SK-N-SH (cell line): ENCODE measurements at regions not wholly inside any gene's neighbourhood (a gene's known extent, or its start where the extent isn't known, plus 50 kb on each side); places are given as distances from the start of the nearest gene placed in this dataset.

ENCODE experiments used
- CTCF ChIA-PET: fragments of 300-600, 350-600 bp; formaldehyde crosslinking; extraction: SDS; loops from one replicate; lab custom pipeline; 2021; lab: Yijun Ruan, JAX
- POLR2A ChIA-PET: fragments of 350-600 bp; sonication (Branson Sonifier 250); formaldehyde crosslinking; extraction: SDS; loops from one replicate; lab custom pipeline; 2020; ENCODE audit warnings: antibody characterized with exemption, inconsistent platforms; lab: Yijun Ruan, JAX
- DNase-seq: peaks from one replicate; pipeline ENCODE4 v3.0.0; 2012
- H2AFZ ChIP-seq: fragments of 200-600 bp; sonication (generic); 2 replicates; pipeline ENCODE4 v1.8.1; 2016; ENCODE audit warnings: antibody characterized with exemption, mild to moderate bottlenecking, low read depth
- H3F3A ChIP-seq: fragments of 200-600 bp; sonication (generic); replicated peaks from 2 replicates; pipeline ENCODE3; 2016; ENCODE audit warnings: antibody characterized with exemption, mild to moderate bottlenecking; ENCODE audit not compliant: insufficient read depth
- H3K27ac ChIP-seq, 2 experiments: fragments of 200-500 bp in 1 of 2; fragments of 200-600 bp in 1 of 2; sonication (Bioruptor generic) in 1 of 2; sonication (generic), shearing (Covaris generic) in 1 of 2; 2 replicates each; pipeline versions ENCODE4 v1.5.1 to v1.6.1; 2014 to 2016; ENCODE audit warnings: low read depth in 2 of 2, inconsistent platforms in 1 of 2, low read length in 1 of 2, mild to moderate bottlenecking in 1 of 2, mixed read lengths in 1 of 2
- H3K27me3 ChIP-seq: fragments of 200-600 bp; sonication (generic), shearing (Covaris generic); 2 replicates; pipeline ENCODE4 v1.6.1; 2016; ENCODE audit warnings: mixed run types; ENCODE audit not compliant: insufficient read depth
- H3K36me3 ChIP-seq, 2 experiments: fragments of 200-500 bp in 1 of 2; fragments of 200-600 bp in 1 of 2; sonication (Bioruptor generic) in 1 of 2; sonication (generic) in 1 of 2; replicated peaks in 1 of 2; 2 replicates each; pipeline versions ENCODE3 to v1.5.1; 2014 to 2016; ENCODE audit warnings: low read length in 1 of 2, mild to moderate bottlenecking in 1 of 2; ENCODE audit not compliant: insufficient read depth in 2 of 2, control insufficient read depth in 1 of 2
- H3K4me1 ChIP-seq, 2 experiments: fragments of 200-500 bp in 1 of 2; fragments of 200-600 bp in 1 of 2; sonication (Bioruptor generic) in 1 of 2; sonication (generic), shearing (Covaris generic) in 1 of 2; 2 replicates each; pipeline versions ENCODE4 v1.5.1 to v1.6.1; 2014 to 2016; ENCODE audit warnings: low read depth in 1 of 2, low read length in 1 of 2, mixed run types in 1 of 2; ENCODE audit not compliant: insufficient read depth in 2 of 2, control insufficient read depth in 1 of 2
- H3K4me2 ChIP-seq: fragments of 200-600 bp; sonication (generic), shearing (Covaris generic); 2 replicates; pipeline ENCODE4 v1.6.1; 2017; ENCODE audit warnings: mixed run types
- H3K4me3 ChIP-seq, 2 experiments: fragments of 200-500 bp in 1 of 2; fragments of 200-600 bp in 1 of 2; sonication (Bioruptor generic) in 1 of 2; sonication (generic), shearing (Covaris generic) in 1 of 2; 2 replicates each; pipeline versions ENCODE4 v1.5.1 to v1.8.1; 2014 to 2016; ENCODE audit warnings: low read depth in 2 of 2, inconsistent platforms in 1 of 2, low read length in 1 of 2, mild to moderate bottlenecking in 1 of 2, mixed read lengths in 1 of 2, moderate library complexity in 1 of 2
- H3K79me2 ChIP-seq: fragments of 200-600 bp; sonication (generic); 2 replicates; pipeline ENCODE4 v1.8.1; 2017; ENCODE audit warnings: mild to moderate bottlenecking; ENCODE audit not compliant: insufficient read depth
- H3K9ac ChIP-seq: fragments of 200-600 bp; sonication (generic); 2 replicates; pipeline ENCODE4 v1.6.1; 2017; ENCODE audit warnings: mixed run types
- H3K9me2 ChIP-seq: fragments of 200-600 bp; sonication (generic); 2 replicates; pipeline ENCODE4 v1.6.1; 2017; ENCODE audit warnings: mixed run types
- H3K9me3 ChIP-seq: fragments of 200-600 bp; sonication (generic); 2 replicates; pipeline ENCODE4 v1.6.1; 2017; ENCODE audit warnings: mixed run types, mild to moderate bottlenecking, moderate library complexity
- H4K20me1 ChIP-seq: fragments of 200-600 bp; sonication (generic); 2 replicates; pipeline ENCODE4 v1.6.1; 2017; ENCODE audit warnings: mild to moderate bottlenecking, mixed run types; ENCODE audit not compliant: insufficient read depth
- CHD2 ChIP-seq: fragments of 150-350 bp; IDR thresholded peaks from 2 replicates; pipeline ENCODE4 v1.6.1; 2018; ENCODE audit warnings: low read length; ENCODE audit not compliant: partially characterized antibody
- ELF1 ChIP-seq: IDR thresholded peaks from 2 replicates; pipeline ENCODE4 v1.4.0; 2012
- EP300 ChIP-seq, 2 experiments: IDR thresholded peaks; 2 replicates each; pipeline versions ENCODE4 v1.4.0 to v1.6.1; 2012; ENCODE audit warnings: borderline replicate concordance in 1 of 2, low read depth in 1 of 2, low read length in 1 of 2
- EZH2phosphoT487 ChIP-seq: fragments of 200-600 bp; sonication (generic); IDR thresholded peaks from 2 replicates; pipeline ENCODE4 v1.6.1; 2017; ENCODE audit warnings: low read depth, mixed run types, mild to moderate bottlenecking, antibody characterized with exemption, moderate library complexity, borderline replicate concordance
- GABPA ChIP-seq: IDR thresholded peaks from 2 replicates; pipeline ENCODE4 v1.4.0; 2012; ENCODE audit warnings: low read depth, mild to moderate bottlenecking
- JUND ChIP-seq: IDR thresholded peaks from 2 replicates; pipeline ENCODE4 v1.4.0; 2012
- MEF2A ChIP-seq: IDR thresholded peaks from 2 replicates; pipeline ENCODE4 v1.4.0; 2012; ENCODE audit warnings: low read depth, borderline replicate concordance
- NFIC ChIP-seq: IDR thresholded peaks from 2 replicates; pipeline ENCODE4 v1.4.0; 2012; ENCODE audit warnings: borderline replicate concordance
- POLR2AphosphoS5 ChIP-seq: IDR thresholded peaks from 2 replicates; pipeline ENCODE4 v1.6.1; 2012; ENCODE audit warnings: low read depth, low read length
- REST ChIP-seq: IDR thresholded peaks from 2 replicates; pipeline ENCODE4 v1.6.1; 2012; ENCODE audit warnings: mild to moderate bottlenecking, low read depth, low read length, moderate library complexity
- RFX5 ChIP-seq: IDR thresholded peaks from 2 replicates; pipeline ENCODE4 v1.6.1; 2012; ENCODE audit warnings: mild to moderate bottlenecking, improper control_type of control experiment, low read length
- SMC3 ChIP-seq: IDR thresholded peaks from 2 replicates; pipeline ENCODE4 v1.6.1; 2012; ENCODE audit warnings: low read depth, low read length, improper control_type of control experiment
- TAF1 ChIP-seq: IDR thresholded peaks from 2 replicates; pipeline ENCODE4 v1.6.1; 2012; ENCODE audit warnings: low read depth, mild to moderate bottlenecking, low read length, moderate library complexity, borderline replicate concordance
- TEAD4 ChIP-seq: IDR thresholded peaks from 2 replicates; pipeline ENCODE4 v1.4.0; 2012; ENCODE audit warnings: mild to moderate bottlenecking, borderline replicate concordance; ENCODE audit not compliant: insufficient read depth
- YY1 ChIP-seq: IDR thresholded peaks from 2 replicates; pipeline ENCODE4 v1.4.0; 2012; ENCODE audit warnings: low read depth, mild to moderate bottlenecking
- ZBTB33 ChIP-seq: IDR thresholded peaks from 2 replicates; pipeline ENCODE4 v1.4.0; 2012; ENCODE audit warnings: low read depth, borderline replicate concordance
- TF ChIP-seq, protein P1 (sequence below): IDR thresholded peaks from 2 replicates; pipeline ENCODE4; 2012
- TF ChIP-seq, protein P2 (sequence below): IDR thresholded peaks from 2 replicates; pipeline ENCODE4 v1.4.0; 2012; ENCODE audit warnings: low read depth, borderline replicate concordance

DNA sequence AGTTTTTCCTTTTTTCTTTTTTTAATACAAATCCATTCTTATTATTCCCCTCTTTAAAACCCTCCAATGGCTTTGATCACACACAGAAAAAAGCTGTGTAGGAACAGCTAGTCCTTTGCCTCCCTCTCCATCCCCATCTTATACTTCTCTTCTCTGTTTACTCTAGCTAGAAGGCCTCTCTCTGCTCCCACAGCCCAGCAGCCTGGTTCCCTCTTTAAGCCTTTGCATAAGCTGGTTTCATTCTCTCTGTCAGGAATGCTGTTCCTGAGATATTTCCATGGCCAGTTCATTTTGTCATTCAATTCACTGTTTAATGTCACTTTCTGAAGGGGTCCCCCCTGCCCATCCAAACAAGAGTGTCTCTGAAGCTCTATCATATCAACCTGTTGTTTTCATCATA, 143.3 kb upstream of the ST6GALNAC5 start:
- Histone ChIP-seq H3K79me2 (no peaks in the 10 kb centered on the region), H3K9me2 (no peaks in the 10 kb centered on the region), H4K20me1 (no peaks in the 10 kb centered on the region), H3K4me1 (no peaks in the 10 kb centered on the region), H3K27ac (no peak overlapping the region), H3K4me3 (no peak overlapping the region), H3K9me3 (no peaks in the 10 kb centered on the region), H3K36me3 (no peaks in the 10 kb centered on the region), H3F3A (no peaks in the 10 kb centered on the region), H3K27me3 (no peaks in the 10 kb centered on the region), H3K4me2 (no peak overlapping the region), H2AFZ (no peak overlapping the region), H3K9ac (no peak overlapping the region)
- no peak for TF ChIP-seq REST
- TF ChIP-seq RFX5, result no peak
- TF ChIP-seq POLR2AphosphoS5, result no peak
- no peak for TF ChIP-seq ELF1
- no peak for TF ChIP-seq CHD2
- TF ChIP-seq NFIC, result no peak
- no peak for TF ChIP-seq EZH2phosphoT487
- no peak for TF ChIP-seq GABPA
- TF ChIP-seq ZBTB33, result no peak
- no peak for TF ChIP-seq EP300 (IDR thresholded peaks at IDR 0.05; ENCODE audit: borderline replicate concordance in 1 of 2, low read depth in 1 of 2, low read length in 1 of 2)
- TF ChIP-seq SMC3, result no peak
- TF ChIP-seq TEAD4, result no peak
- TF ChIP-seq TAF1, result no peak
- TF ChIP-seq, protein P1, sequence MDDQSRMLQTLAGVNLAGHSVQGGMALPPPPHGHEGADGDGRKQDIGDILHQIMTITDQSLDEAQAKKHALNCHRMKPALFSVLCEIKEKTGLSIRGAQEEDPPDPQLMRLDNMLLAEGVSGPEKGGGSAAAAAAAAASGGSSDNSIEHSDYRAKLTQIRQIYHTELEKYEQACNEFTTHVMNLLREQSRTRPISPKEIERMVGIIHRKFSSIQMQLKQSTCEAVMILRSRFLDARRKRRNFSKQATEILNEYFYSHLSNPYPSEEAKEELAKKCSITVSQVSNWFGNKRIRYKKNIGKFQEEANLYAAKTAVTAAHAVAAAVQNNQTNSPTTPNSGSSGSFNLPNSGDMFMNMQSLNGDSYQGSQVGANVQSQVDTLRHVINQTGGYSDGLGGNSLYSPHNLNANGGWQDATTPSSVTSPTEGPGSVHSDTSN, result no peak
- no peak for TF ChIP-seq YY1
- TF ChIP-seq JUND, result no peak
- TF ChIP-seq, protein P2, sequence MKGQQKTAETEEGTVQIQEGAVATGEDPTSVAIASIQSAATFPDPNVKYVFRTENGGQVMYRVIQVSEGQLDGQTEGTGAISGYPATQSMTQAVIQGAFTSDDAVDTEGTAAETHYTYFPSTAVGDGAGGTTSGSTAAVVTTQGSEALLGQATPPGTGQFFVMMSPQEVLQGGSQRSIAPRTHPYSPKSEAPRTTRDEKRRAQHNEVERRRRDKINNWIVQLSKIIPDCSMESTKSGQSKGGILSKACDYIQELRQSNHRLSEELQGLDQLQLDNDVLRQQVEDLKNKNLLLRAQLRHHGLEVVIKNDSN, result no peak
- TF ChIP-seq MEF2A, result no peak
- ChIA-PET CTCF (no interaction called here), POLR2A (interaction anchor here (0.5 kb wide), 1 partner anchor 149 kb away, joined by 5 read pairs; no protein-coding TSS in a partner anchor)
- DNase-seq, result no peak
